ENCODE measurements at regions not wholly inside any gene's neighbourhood (a gene's known extent, or its start where the extent isn't known, plus 50 kb on each side); places are given as distances from the start of the nearest gene placed in this dataset.

- in situ Hi-C loops (cut with HindIII; ENCODE audit: low pct_unique_long_range_greater_than_20kb, low sequenced_read_pairs) = no loop called here
- no peak for DNase-seq (ENCODE audit: low read depth in 1 of 2, low spot score in 1 of 2)
- no peak for TF ChIP-seq JUND (IDR thresholded peaks at IDR 0.05; ENCODE audit: low read depth)
Observed at GRCh38 chrX:37943554-37944344, 62.6 kb upstream of the SYTL5 start.

DNA sequence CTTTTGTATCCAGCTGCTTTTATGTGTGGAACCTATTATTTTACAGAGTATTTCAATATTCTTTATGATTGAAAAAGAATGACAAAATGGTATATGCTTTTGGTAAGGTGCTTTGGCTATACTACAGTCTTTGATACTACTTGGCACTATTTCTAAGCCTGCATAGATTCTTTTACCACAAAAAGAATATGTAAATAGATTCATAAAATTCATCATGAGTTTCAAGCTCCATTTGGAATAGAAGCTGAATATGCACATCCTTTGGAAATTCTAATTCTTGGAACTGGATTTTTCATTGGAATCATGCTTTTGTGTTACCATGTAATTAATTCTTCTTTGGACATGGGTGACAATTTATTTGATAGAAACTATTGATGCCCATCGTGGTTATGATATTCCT is 60.2 kb upstream of the SYTL5 start:
- DNase-seq (ENCODE audit: low read depth in 1 of 2, low spot score in 1 of 2) = no peak
- no peak for TF ChIP-seq JUND (IDR thresholded peaks at IDR 0.05; ENCODE audit: low read depth)
- in situ Hi-C loops (cut with HindIII; ENCODE audit: low pct_unique_long_range_greater_than_20kb, low sequenced_read_pairs) = no loop called here

- no peak for DNase-seq (ENCODE audit: low read depth in 1 of 2, low spot score in 1 of 2)
- no peak for TF ChIP-seq JUND (IDR thresholded peaks at IDR 0.05; ENCODE audit: low read depth)
- in situ Hi-C loops (cut with HindIII; ENCODE audit: low pct_unique_long_range_greater_than_20kb, low sequenced_read_pairs) = no loop called here
Observed at GRCh38 chrX:37955273-37955672, 51.1 kb upstream of the SYTL5 start.

- no peak for TF ChIP-seq JUND (IDR thresholded peaks at IDR 0.05; ENCODE audit: low read depth)
- in situ Hi-C loops (cut with HindIII; ENCODE audit: low pct_unique_long_range_greater_than_20kb, low sequenced_read_pairs) = no loop called here
- DNase-seq (ENCODE audit: low read depth in 1 of 2, low spot score in 1 of 2) = no peak
Observed at GRCh38 chrX:37956223-37956622, 50.1 kb upstream of the SYTL5 start.

All from T47D (cell line).